ENCODE measurements at regions not wholly inside any gene's neighbourhood (a gene's known extent, or its start where the extent isn't known, plus 50 kb on each side); places are given as distances from the start of the nearest gene placed in this dataset.

DNA sequence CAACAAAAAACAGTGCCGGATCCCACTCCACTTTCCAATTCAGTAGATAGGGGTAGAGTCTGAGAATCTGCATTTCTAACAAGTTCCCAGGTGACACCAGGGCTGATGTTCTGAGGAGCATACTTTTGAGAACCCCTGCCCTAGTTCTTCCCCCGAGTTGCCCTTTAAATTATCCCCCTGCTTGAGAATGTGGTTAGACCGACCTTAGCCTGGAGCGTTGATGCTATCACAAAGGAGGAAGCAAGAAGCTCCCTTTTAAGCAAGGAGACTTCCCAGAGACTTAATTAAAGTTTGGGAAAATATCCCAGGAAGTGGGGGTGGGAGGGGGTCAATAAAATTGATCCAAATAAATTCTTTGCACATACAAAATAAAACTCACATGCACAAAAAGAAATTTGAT is 485.9 kb downstream of the SMARCA1 start:
- no peak overlapping the region for H2AFZ ChIP-seq (ENCODE audit: low read length)
- TF ChIP-seq, protein P1, sequence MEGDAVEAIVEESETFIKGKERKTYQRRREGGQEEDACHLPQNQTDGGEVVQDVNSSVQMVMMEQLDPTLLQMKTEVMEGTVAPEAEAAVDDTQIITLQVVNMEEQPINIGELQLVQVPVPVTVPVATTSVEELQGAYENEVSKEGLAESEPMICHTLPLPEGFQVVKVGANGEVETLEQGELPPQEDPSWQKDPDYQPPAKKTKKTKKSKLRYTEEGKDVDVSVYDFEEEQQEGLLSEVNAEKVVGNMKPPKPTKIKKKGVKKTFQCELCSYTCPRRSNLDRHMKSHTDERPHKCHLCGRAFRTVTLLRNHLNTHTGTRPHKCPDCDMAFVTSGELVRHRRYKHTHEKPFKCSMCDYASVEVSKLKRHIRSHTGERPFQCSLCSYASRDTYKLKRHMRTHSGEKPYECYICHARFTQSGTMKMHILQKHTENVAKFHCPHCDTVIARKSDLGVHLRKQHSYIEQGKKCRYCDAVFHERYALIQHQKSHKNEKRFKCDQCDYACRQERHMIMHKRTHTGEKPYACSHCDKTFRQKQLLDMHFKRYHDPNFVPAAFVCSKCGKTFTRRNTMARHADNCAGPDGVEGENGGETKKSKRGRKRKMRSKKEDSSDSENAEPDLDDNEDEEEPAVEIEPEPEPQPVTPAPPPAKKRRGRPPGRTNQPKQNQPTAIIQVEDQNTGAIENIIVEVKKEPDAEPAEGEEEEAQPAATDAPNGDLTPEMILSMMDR (IDR thresholded peaks at IDR 0.05; ENCODE audit: low read length), result no peak
- TF ChIP-seq EZH2 (IDR thresholded peaks at IDR 0.05; ENCODE audit: borderline replicate concordance, low read length), result no peak
- no peak overlapping the region for H3K27ac ChIP-seq (ENCODE audit: low read depth, low read length, poor library complexity, severe bottlenecking)
- no peaks in the 10 kb centered on the region for H4K20me1 ChIP-seq (ENCODE audit: insufficient read depth, low read length)
- no peaks in the 10 kb centered on the region for H3K27me3 ChIP-seq (ENCODE audit: insufficient read depth, low read length)
- no peaks in the 10 kb centered on the region for H3K9me2 ChIP-seq (ENCODE audit: low read depth, low read length)
- no peaks in the 10 kb centered on the region for H3K79me2 ChIP-seq (ENCODE audit: insufficient read depth, low read length)
- no peak overlapping the region for H3K4me2 ChIP-seq (ENCODE audit: low read length)
- H3K4me1 ChIP-seq (ENCODE audit: insufficient read depth, low read length, severe bottlenecking), result no peaks in the 10 kb centered on the region
- no peaks in the 10 kb centered on the region for H3F3A ChIP-seq (ENCODE audit: insufficient read depth, low read length)
- no peak overlapping the region for H3K9ac ChIP-seq (ENCODE audit: low read length)
- no peaks in the 10 kb centered on the region for H3K36me3 ChIP-seq (ENCODE audit: insufficient read depth, low read length)
- no peak overlapping the region for H3K4me3 ChIP-seq (ENCODE audit: low read depth, low read length, poor library complexity, severe bottlenecking)
- H3K9me3 ChIP-seq (ENCODE audit: low read length), result no peaks in the 10 kb centered on the region

DNA sequence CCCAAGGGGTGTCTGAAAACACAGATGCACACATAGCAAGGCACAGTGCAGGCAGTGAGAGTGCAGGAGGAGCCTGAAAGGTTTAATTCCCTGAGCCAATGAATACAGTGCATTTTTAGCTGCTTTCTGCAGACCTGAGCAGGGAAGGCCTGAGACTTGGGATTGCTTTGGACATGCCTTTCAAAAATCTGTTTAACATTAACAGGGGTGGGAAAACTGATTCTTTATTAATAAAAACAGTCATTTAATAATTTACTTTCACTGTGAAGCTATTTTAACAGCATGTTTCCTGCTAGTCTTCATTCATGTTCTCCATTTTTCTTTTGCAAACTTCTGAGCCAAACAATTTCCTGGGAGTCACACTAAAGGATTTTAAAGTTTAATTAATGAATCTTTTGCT is 488.1 kb downstream of the SMARCA1 start:
- no peaks in the 10 kb centered on the region for H3K79me2 ChIP-seq (ENCODE audit: insufficient read depth, low read length)
- H3K4me2 ChIP-seq (ENCODE audit: low read length), result no peak overlapping the region
- no peak overlapping the region for H3K9ac ChIP-seq (ENCODE audit: low read length)
- H3F3A ChIP-seq (ENCODE audit: insufficient read depth, low read length), result no peaks in the 10 kb centered on the region
- no peaks in the 10 kb centered on the region for H3K36me3 ChIP-seq (ENCODE audit: insufficient read depth, low read length)
- no peak overlapping the region for H2AFZ ChIP-seq (ENCODE audit: low read length)
- H3K27me3 ChIP-seq (ENCODE audit: insufficient read depth, low read length), result no peaks in the 10 kb centered on the region
- no peaks in the 10 kb centered on the region for H3K4me1 ChIP-seq (ENCODE audit: insufficient read depth, low read length, severe bottlenecking)
- H3K9me2 ChIP-seq (ENCODE audit: low read depth, low read length), result no peaks in the 10 kb centered on the region
- H3K4me3 ChIP-seq (ENCODE audit: low read depth, low read length, poor library complexity, severe bottlenecking), result no peak overlapping the region
- no peaks in the 10 kb centered on the region for H4K20me1 ChIP-seq (ENCODE audit: insufficient read depth, low read length)
- H3K27ac ChIP-seq (ENCODE audit: low read depth, low read length, poor library complexity, severe bottlenecking), result no peak overlapping the region
- TF ChIP-seq, protein P1 (IDR thresholded peaks at IDR 0.05; ENCODE audit: low read length), result no peak
- no peak for TF ChIP-seq EZH2 (IDR thresholded peaks at IDR 0.05; ENCODE audit: borderline replicate concordance, low read length)
- H3K9me3 ChIP-seq (ENCODE audit: low read length), result no peaks in the 10 kb centered on the region

DNA sequence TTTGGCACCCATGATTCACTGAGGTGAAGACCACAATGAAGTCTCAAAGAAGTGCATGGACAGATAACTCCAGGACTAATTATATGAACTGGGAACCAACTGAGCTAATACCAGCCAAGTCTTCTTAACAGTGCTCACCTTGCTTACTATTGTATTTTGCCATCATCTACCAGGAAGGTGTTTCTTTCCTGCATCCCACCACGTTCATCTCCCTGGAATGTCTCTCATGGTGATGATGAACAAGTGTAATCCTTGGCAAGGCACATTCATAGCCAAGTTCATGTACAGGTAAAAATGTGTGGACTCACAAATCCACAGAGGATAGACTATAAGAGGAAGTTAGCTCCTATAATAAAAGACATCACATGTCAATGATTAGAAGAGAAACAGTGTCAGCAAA is 489.1 kb downstream of the SMARCA1 start:
- Histone ChIP-seq H3K4me2 (ENCODE audit: low read length) (no peak overlapping the region), H3K27ac (ENCODE audit: low read depth, low read length, poor library complexity, severe bottlenecking) (no peak overlapping the region), H3K9me2 (ENCODE audit: low read depth, low read length) (no peaks in the 10 kb centered on the region), H3K9me3 (ENCODE audit: low read length) (no peaks in the 10 kb centered on the region), H3K9ac (ENCODE audit: low read length) (no peak overlapping the region), H3K4me1 (ENCODE audit: insufficient read depth, low read length, severe bottlenecking) (no peaks in the 10 kb centered on the region), H3K79me2 (ENCODE audit: insufficient read depth, low read length) (no peaks in the 10 kb centered on the region), H3K36me3 (ENCODE audit: insufficient read depth, low read length) (no peaks in the 10 kb centered on the region), H3K4me3 (ENCODE audit: low read depth, low read length, poor library complexity, severe bottlenecking) (no peak overlapping the region), H3K27me3 (ENCODE audit: insufficient read depth, low read length) (no peaks in the 10 kb centered on the region), H2AFZ (ENCODE audit: low read length) (no peak overlapping the region), H4K20me1 (ENCODE audit: insufficient read depth, low read length) (no peaks in the 10 kb centered on the region), H3F3A (ENCODE audit: insufficient read depth, low read length) (no peaks in the 10 kb centered on the region)
- TF ChIP-seq, protein P1 (IDR thresholded peaks at IDR 0.05; ENCODE audit: low read length), result no peak
- no peak for TF ChIP-seq EZH2 (IDR thresholded peaks at IDR 0.05; ENCODE audit: borderline replicate concordance, low read length)

Data from OCI-LY1 (cell line).